WTC11 (cell line): ENCODE measurements at regions not wholly inside any gene's neighbourhood (a gene's known extent, or its start where the extent isn't known, plus 50 kb on each side); places are given as distances from the start of the nearest gene placed in this dataset.

Experiments used
- ATAC-seq: fragments of 200-7000 bp; cut with Tn5 transposase; 2 replicates; pipeline ENCODE4 v1.10.0; 2021; ENCODE audit warnings: mild to moderate bottlenecking, moderate library complexity
- CTCF ChIA-PET: fragments of 300-600 bp; sonication (Branson Sonifier 250); formaldehyde crosslinking; loops from one replicate; lab custom pipeline; 2021; ENCODE audit warnings: antibody characterized with exemption; lab: Charles Lee
- POLR2A ChIA-PET: fragments of 350-600 bp; sonication (Branson Sonifier 250); formaldehyde crosslinking; loops from one replicate; lab custom pipeline; 2021; ENCODE audit warnings: antibody characterized with exemption; lab: Charles Lee
- DNase-seq: peaks from one replicate; pipeline ENCODE4 v3.0.0; 2021; ENCODE audit warnings: low spot score
- H3K27ac Mint-ChIP-seq: 2 replicates; pipeline ENCODE4 v1.8.0; 2021; ENCODE audit warnings: mixed read lengths
- H3K27me3 Mint-ChIP-seq: 2 replicates; pipeline ENCODE4 v1.8.0; 2021; ENCODE audit warnings: low read depth, mild to moderate bottlenecking, moderate library complexity, mixed read lengths
- H3K36me3 Mint-ChIP-seq: 2 replicates; pipeline ENCODE4 v1.8.0; 2021; ENCODE audit warnings: mixed read lengths
- H3K4me1 Mint-ChIP-seq: 2 replicates; pipeline ENCODE4 v1.8.0; 2022; ENCODE audit warnings: mixed read lengths
- H3K4me3 Mint-ChIP-seq: 2 replicates; pipeline ENCODE4 v1.8.0; 2021; ENCODE audit warnings: mild to moderate bottlenecking, moderate library complexity, mixed read lengths
- H3K9me3 Mint-ChIP-seq: 2 replicates; pipeline ENCODE4 v1.8.0; 2021; ENCODE audit warnings: mixed read lengths
- AR ChIP-seq: fragments of 250-450 bp; sonication (Bioruptor Pico); IDR thresholded peaks from 2 replicates; pipeline ENCODE4 v1.9.0; 2021; ENCODE audit warnings: mild to moderate bottlenecking
- ATF3 ChIP-seq: sonication (generic); formaldehyde crosslinking; conservative IDR thresholded peaks from 2 replicates; pipeline ENCODE4 v1.8.1; 2022; ENCODE audit warnings: mild to moderate bottlenecking, missing genetic modification reagents
- CBFB ChIP-seq: sonication (generic); formaldehyde crosslinking; IDR thresholded peaks from 2 replicates; pipeline ENCODE4 v1.8.1; 2022; ENCODE audit warnings: mild to moderate bottlenecking, low read depth, missing genetic modification reagents
- ESRRA ChIP-seq: sonication (generic); formaldehyde crosslinking; IDR thresholded peaks from 2 replicates; pipeline ENCODE4 v1.8.1; 2022; ENCODE audit warnings: mild to moderate bottlenecking, missing genetic modification reagents, borderline replicate concordance
- ETV6 ChIP-seq: sonication (generic); formaldehyde crosslinking; IDR thresholded peaks from 2 replicates; pipeline ENCODE4 v1.8.1; 2022; ENCODE audit warnings: mild to moderate bottlenecking, missing genetic modification reagents
- FOXP1 ChIP-seq: sonication (generic); formaldehyde crosslinking; IDR thresholded peaks from 2 replicates; pipeline ENCODE4 v1.8.0; 2022; ENCODE audit warnings: missing genetic modification reagents, mild to moderate bottlenecking, moderate library complexity, borderline replicate concordance
- FOXP4 ChIP-seq: sonication (generic); formaldehyde crosslinking; IDR thresholded peaks from 2 replicates; pipeline ENCODE4 v1.8.0; 2022; ENCODE audit warnings: mild to moderate bottlenecking, missing genetic modification reagents
- MAX ChIP-seq: sonication (generic); formaldehyde crosslinking; IDR thresholded peaks from 2 replicates; pipeline ENCODE4 v1.8.0; 2022; ENCODE audit warnings: mild to moderate bottlenecking, missing genetic modification reagents
- NFATC4 ChIP-seq: fragments of 250-450 bp; sonication (Bioruptor Pico); IDR thresholded peaks from 2 replicates; pipeline ENCODE4 v1.9.0; 2021; ENCODE audit warnings: mild to moderate bottlenecking
- USF2 ChIP-seq: sonication (generic); formaldehyde crosslinking; IDR thresholded peaks from 2 replicates; pipeline ENCODE4 v1.8.1; 2023; ENCODE audit warnings: mild to moderate bottlenecking, missing genetic modification reagents, moderate library complexity
- ZNF121 ChIP-seq: sonication (generic); formaldehyde crosslinking; IDR thresholded peaks from 2 replicates; pipeline ENCODE4 v1.8.0; 2023; ENCODE audit warnings: missing genetic modification reagents
- ZNF219 ChIP-seq: sonication (generic); formaldehyde crosslinking; IDR thresholded peaks from 2 replicates; pipeline ENCODE4 v1.8.0; 2023; ENCODE audit warnings: missing genetic modification reagents, mild to moderate bottlenecking, borderline replicate concordance
- ZNF281 ChIP-seq: sonication (generic); formaldehyde crosslinking; IDR thresholded peaks from 2 replicates; pipeline ENCODE4 v1.8.0; 2023; ENCODE audit warnings: mild to moderate bottlenecking, missing genetic modification reagents
- ZNF425 ChIP-seq: fragments of 250-450 bp; sonication (Bioruptor Pico); conservative IDR thresholded peaks from 2 replicates; pipeline ENCODE4 v1.9.0; 2021; ENCODE audit warnings: mild to moderate bottlenecking
- ZNF512 ChIP-seq: sonication (generic); formaldehyde crosslinking; IDR thresholded peaks from 2 replicates; pipeline ENCODE4 v1.8.1; 2022; ENCODE audit warnings: missing genetic modification reagents, borderline replicate concordance
- ZNF532 ChIP-seq: fragments of 250-450 bp; sonication (Bioruptor Pico); IDR thresholded peaks from 2 replicates; pipeline ENCODE4 v1.9.0; 2021; ENCODE audit warnings: mild to moderate bottlenecking, borderline replicate concordance
- ZNF671 ChIP-seq: fragments of 250-450 bp; sonication (Bioruptor Pico); IDR thresholded peaks from 2 replicates; pipeline ENCODE4 v1.8.0; 2021; ENCODE audit warnings: mild to moderate bottlenecking

- ATAC-seq (no peak), DNase-seq (no peak)
- POLR2A ChIA-PET = no interaction called here
Observed at GRCh38 chr6:74892091-74892490, 313.8 kb downstream of the COL12A1 start.

More at GRCh38 chr6:74892091-74892490, 313.8 kb downstream of the COL12A1 start:
- no peaks in the 10 kb centered on the region for H3K4me1 Mint-ChIP-seq
- H3K9me3 Mint-ChIP-seq = 0 out of 2 replicates have a peak, but pooled peaks cover 3% of the 10 kb centered on the region
- CTCF ChIA-PET = no interaction called here
- no peaks in the 10 kb centered on the region; the same call in 1 of the 2 replicates for H3K27me3 Mint-ChIP-seq
- no peak overlapping the region for H3K27ac Mint-ChIP-seq
- no peak for TF ChIP-seq ZNF671 (CRISPR knock-in tag)
- no peak for TF ChIP-seq AR (CRISPR knock-in tag)
- TF ChIP-seq USF2 (CRISPR knock-in tag) = no peak
- no peak for TF ChIP-seq ESRRA (CRISPR knock-in tag)
- TF ChIP-seq ZNF425 = no peak
- no peak for TF ChIP-seq MAX (CRISPR knock-in tag)
- TF ChIP-seq ETV6 = no peak
- TF ChIP-seq ZNF219 = no peak
- TF ChIP-seq ZNF512 (CRISPR knock-in tag) = no peak
- no peak for TF ChIP-seq ZNF281 (CRISPR knock-in tag)
- no peak for TF ChIP-seq ZNF532 (CRISPR knock-in tag)
- TF ChIP-seq FOXP1 = no peak
- TF ChIP-seq NFATC4 (CRISPR knock-in tag) = no peak
- TF ChIP-seq CBFB (CRISPR knock-in tag) = no peak
- TF ChIP-seq ZNF121 (CRISPR knock-in tag) = no peak
- TF ChIP-seq FOXP4 (CRISPR knock-in tag) = no peak
- TF ChIP-seq ATF3 = no peak
- no peaks in the 10 kb centered on the region for H3K36me3 Mint-ChIP-seq
- H3K4me3 Mint-ChIP-seq = no peak overlapping the region
